Left lung (tissue), 4 donors: ENCODE measurements at regions not wholly inside any gene's neighbourhood (a gene's known extent, or its start where the extent isn't known, plus 50 kb on each side); places are given as distances from the start of the nearest gene placed in this dataset.
A peak's percentile ranks its signal among the peaks of the same experiment; 100 is the strongest.

Experiments used
- ATAC-seq: fragments of 200-7000 bp; cut with Tn5 transposase; one replicate; pipeline ENCODE4 v1.9.1; 2020; ENCODE audit warnings: moderate library complexity
- DNase-seq, 4 donors: peaks; one replicate each; pipeline ENCODE4 v3.0.0-alpha.2; 2013 to 2020
- H3K27ac ChIP-seq, 2 donors: fragments of 200-600 bp; sonication (generic) in 1 of 2; one replicate each; pipeline versions ENCODE4 v1.5.0 to v1.8.0; 2020 to 2021
- H3K27me3 ChIP-seq, 2 donors: fragments of 200-600 bp; sonication (generic) in 1 of 2; one replicate each; pipeline versions ENCODE4 v1.5.0 to v1.8.0; 2020 to 2021
- H3K36me3 ChIP-seq, 2 donors: fragments of 200-600 bp; sonication (generic) in 1 of 2; one replicate each; pipeline versions ENCODE4 v1.5.0 to v1.8.0; 2020 to 2021
- H3K4me1 ChIP-seq, 2 donors: fragments of 200-600 bp; one replicate each; pipeline ENCODE4 v1.8.0; 2021
- H3K4me3 ChIP-seq, 2 donors: fragments of 200-600 bp; sonication (generic) in 1 of 2; one replicate each; pipeline versions ENCODE4 v1.5.0 to v1.8.0; 2020 to 2021; ENCODE audit warnings: mild to moderate bottlenecking in 1 of 2
- H3K9me3 ChIP-seq, 2 donors: fragments of 200-600 bp; sonication (generic) in 1 of 2; one replicate each; pipeline versions ENCODE4 v1.5.0 to v1.8.0; 2020 to 2021
- CTCF ChIP-seq, 2 donors: fragments of 200-600 bp; sonication (generic) in 1 of 2; IDR thresholded peaks; one replicate each; pipeline versions ENCODE4 v1.5.0 to v1.8.0; 2021; ENCODE audit warnings: antibody characterized with exemption in 2 of 2
- intact Hi-C, 2 donors: fragments of 100-400 bp; cut with DNase I; formaldehyde crosslinking; loops; one replicate each; pipeline versions ENCODE4 v1.11.2 to v1.14.2; 2022
- donor health status: DM: no; HTN: yes; CAD: no.
- donor health status: DM: no; HTN: no; CAD: no.

- intact Hi-C loops: no loop called here
- H3K9me3 ChIP-seq: no peaks in the 10 kb centered on the region
- H3K4me3 ChIP-seq: no peak overlapping the region
- no peaks in the 10 kb centered on the region for H3K4me1 ChIP-seq
- peak in 1 of 4 donors; percentile 4 for DNase-seq
- H3K27me3 ChIP-seq: no peaks in the 10 kb centered on the region
- H3K36me3 ChIP-seq: no peaks in the 10 kb centered on the region
- TF ChIP-seq CTCF (IDR thresholded peaks at IDR 0.05): no peak
- H3K27ac ChIP-seq: no peak overlapping the region
- ATAC-seq: no peak
Measured at GRCh38 chr1:73899311-73899710, 298.7 kb downstream of the LRRIQ3 start.

GRCh38 chr1:73898540-73898939 is 299.4 kb downstream of the LRRIQ3 start:
- Histone ChIP-seq H3K27ac (no peak overlapping the region), H3K36me3 (no peaks in the 10 kb centered on the region), H3K4me1 (no peaks in the 10 kb centered on the region), H3K9me3 (no peaks in the 10 kb centered on the region), H3K27me3 (no peaks in the 10 kb centered on the region), H3K4me3 (no peak overlapping the region)
- no peak for TF ChIP-seq CTCF (IDR thresholded peaks at IDR 0.05)
- ATAC-seq: no peak
- DNase-seq: no peak
- intact Hi-C loops: no loop called here

- Histone ChIP-seq H3K36me3 (no peaks in the 10 kb centered on the region), H3K4me1 (no peaks in the 10 kb centered on the region), H3K4me3 (no peak overlapping the region), H3K27me3 (no peaks in the 10 kb centered on the region), H3K9me3 (no peaks in the 10 kb centered on the region), H3K27ac (no peak overlapping the region)
- no peak for DNase-seq
- intact Hi-C loops: no loop called here
- no peak for TF ChIP-seq CTCF (IDR thresholded peaks at IDR 0.05)
- ATAC-seq: no peak
Measured at GRCh38 chr1:73887412-73887811, 310.6 kb downstream of the LRRIQ3 start.

GRCh38 chr1:73886716-73887115 is 311.3 kb downstream of the LRRIQ3 start:
- ATAC-seq: no peak
- Histone ChIP-seq H3K36me3 (no peaks in the 10 kb centered on the region), H3K27me3 (no peaks in the 10 kb centered on the region), H3K27ac (no peak overlapping the region), H3K4me1 (no peaks in the 10 kb centered on the region), H3K9me3 (no peaks in the 10 kb centered on the region), H3K4me3 (no peak overlapping the region)
- TF ChIP-seq CTCF (IDR thresholded peaks at IDR 0.05): no peak
- no peak for DNase-seq
- intact Hi-C loops: no loop called here

- no peaks in the 10 kb centered on the region for H3K36me3 ChIP-seq
- no peaks in the 10 kb centered on the region for H3K9me3 ChIP-seq
- no peaks in the 10 kb centered on the region for H3K27me3 ChIP-seq
- H3K27ac ChIP-seq: no peak overlapping the region
- H3K4me1 ChIP-seq: no peaks in the 10 kb centered on the region
- no peak overlapping the region for H3K4me3 ChIP-seq
- intact Hi-C loops: no loop called here
- TF ChIP-seq CTCF (IDR thresholded peaks at IDR 0.05): no peak
- ATAC-seq (no peak), DNase-seq (no peak)
Measured at GRCh38 chr1:73874806-73875205, 323.2 kb downstream of the LRRIQ3 start.
